ENCODE measurements at regions not wholly inside any gene's neighbourhood (a gene's known extent, or its start where the extent isn't known, plus 50 kb on each side); places are given as distances from the start of the nearest gene placed in this dataset.

- Histone ChIP-seq H3K9ac (ENCODE audit: extremely low read depth, low read length, poor library complexity, severe bottlenecking) (no peak overlapping the region), H3K27me3 (ENCODE audit: control insufficient read depth, insufficient read depth, low read length, poor library complexity, severe bottlenecking) (peaks cover 21% of the 10 kb centered on the region), H3K27ac (ENCODE audit: low read depth, low read length) (no peak overlapping the region), H3K36me3 (ENCODE audit: control insufficient read depth, insufficient read depth, low read length) (no peaks in the 10 kb centered on the region), H3K9me3 (ENCODE audit: control insufficient read depth, low read length) (no peaks in the 10 kb centered on the region), H3K4me1 (ENCODE audit: control insufficient read depth, insufficient read depth, low read length) (no peaks in the 10 kb centered on the region), H3K4me3 (ENCODE audit: low read length) (no peak overlapping the region)
- TF ChIP-seq, protein P1, sequence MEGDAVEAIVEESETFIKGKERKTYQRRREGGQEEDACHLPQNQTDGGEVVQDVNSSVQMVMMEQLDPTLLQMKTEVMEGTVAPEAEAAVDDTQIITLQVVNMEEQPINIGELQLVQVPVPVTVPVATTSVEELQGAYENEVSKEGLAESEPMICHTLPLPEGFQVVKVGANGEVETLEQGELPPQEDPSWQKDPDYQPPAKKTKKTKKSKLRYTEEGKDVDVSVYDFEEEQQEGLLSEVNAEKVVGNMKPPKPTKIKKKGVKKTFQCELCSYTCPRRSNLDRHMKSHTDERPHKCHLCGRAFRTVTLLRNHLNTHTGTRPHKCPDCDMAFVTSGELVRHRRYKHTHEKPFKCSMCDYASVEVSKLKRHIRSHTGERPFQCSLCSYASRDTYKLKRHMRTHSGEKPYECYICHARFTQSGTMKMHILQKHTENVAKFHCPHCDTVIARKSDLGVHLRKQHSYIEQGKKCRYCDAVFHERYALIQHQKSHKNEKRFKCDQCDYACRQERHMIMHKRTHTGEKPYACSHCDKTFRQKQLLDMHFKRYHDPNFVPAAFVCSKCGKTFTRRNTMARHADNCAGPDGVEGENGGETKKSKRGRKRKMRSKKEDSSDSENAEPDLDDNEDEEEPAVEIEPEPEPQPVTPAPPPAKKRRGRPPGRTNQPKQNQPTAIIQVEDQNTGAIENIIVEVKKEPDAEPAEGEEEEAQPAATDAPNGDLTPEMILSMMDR (conservative IDR thresholded peaks at IDR 0.05): no peak
- H3K4me1 Mint-ChIP-seq: peaks cover 6% of the 10 kb centered on the region
- H3K4me3 Mint-ChIP-seq: no peak overlapping the region
- 93 to 94% methylated on average over 2 to 3 of the region's 3 CpGs for WGBS, 2 experiments (ENCODE audit: insufficient coverage in 1 of 2, insufficient read length in 1 of 2)
- DNase-seq: no peak
- no peaks in the 10 kb centered on the region for H3K36me3 Mint-ChIP-seq (ENCODE audit: low read depth)
- H3K27me3 Mint-ChIP-seq (ENCODE audit: insufficient read depth): peaks cover 23% of the 10 kb centered on the region
- H3K9me3 Mint-ChIP-seq: no peaks in the 10 kb centered on the region
- no peak overlapping the region for H3K27ac Mint-ChIP-seq
Measured at GRCh38 chr3:137930976-137931375, 79.0 kb upstream of the CLDN18 start.

- H3K4me3 Mint-ChIP-seq: no peak overlapping the region
- DNase-seq: no peak
- 95% methylated on average over 2 of the region's 2 CpGs; no CpG with 5 or more reads in 1 of the 2 experiments for WGBS, 2 experiments (ENCODE audit: insufficient coverage in 1 of 2, insufficient read length in 1 of 2)
- H3K9me3 ChIP-seq (ENCODE audit: control insufficient read depth, low read length): no peaks in the 10 kb centered on the region
- H3K27me3 ChIP-seq (ENCODE audit: control insufficient read depth, insufficient read depth, low read length, poor library complexity, severe bottlenecking): peaks cover 13% of the 10 kb centered on the region
- H3K36me3 ChIP-seq (ENCODE audit: control insufficient read depth, insufficient read depth, low read length): no peaks in the 10 kb centered on the region
- no peaks in the 10 kb centered on the region for H3K4me1 ChIP-seq (ENCODE audit: control insufficient read depth, insufficient read depth, low read length)
- H3K9ac ChIP-seq (ENCODE audit: extremely low read depth, low read length, poor library complexity, severe bottlenecking): no peak overlapping the region
- TF ChIP-seq, protein P1 (conservative IDR thresholded peaks at IDR 0.05): no peak
- no peak overlapping the region for H3K27ac Mint-ChIP-seq
- peaks cover 15% of the 10 kb centered on the region for H3K27me3 Mint-ChIP-seq (ENCODE audit: insufficient read depth)
- no peaks in the 10 kb centered on the region for H3K4me1 Mint-ChIP-seq
- H3K27ac ChIP-seq (ENCODE audit: low read depth, low read length): no peak overlapping the region
- no peaks in the 10 kb centered on the region for H3K36me3 Mint-ChIP-seq (ENCODE audit: low read depth)
- no peaks in the 10 kb centered on the region for H3K9me3 Mint-ChIP-seq
- H3K4me3 ChIP-seq (ENCODE audit: low read length): no peak overlapping the region
Measured at GRCh38 chr3:137938876-137939275, 71.1 kb upstream of the CLDN18 start.

GRCh38 chr3:137944593-137944992 lies 65.4 kb upstream of the CLDN18 start:
- 85% methylated on average over 2 of the region's 2 CpGs for WGBS, 2 experiments (ENCODE audit: insufficient coverage in 1 of 2, insufficient read length in 1 of 2)
- peaks cover 38% of the 10 kb centered on the region for H3K27me3 Mint-ChIP-seq (ENCODE audit: insufficient read depth)
- no peaks in the 10 kb centered on the region for H3K9me3 Mint-ChIP-seq
- Histone ChIP-seq H3K36me3 (ENCODE audit: control insufficient read depth, insufficient read depth, low read length) (no peaks in the 10 kb centered on the region), H3K4me3 (ENCODE audit: low read length) (no peak overlapping the region), H3K9ac (ENCODE audit: extremely low read depth, low read length, poor library complexity, severe bottlenecking) (no peak overlapping the region), H3K27ac (ENCODE audit: low read depth, low read length) (no peak overlapping the region), H3K4me1 (ENCODE audit: control insufficient read depth, insufficient read depth, low read length) (no peaks in the 10 kb centered on the region), H3K9me3 (ENCODE audit: control insufficient read depth, low read length) (no peaks in the 10 kb centered on the region), H3K27me3 (ENCODE audit: control insufficient read depth, insufficient read depth, low read length, poor library complexity, severe bottlenecking) (peaks cover 17% of the 10 kb centered on the region)
- no peaks in the 10 kb centered on the region for H3K36me3 Mint-ChIP-seq (ENCODE audit: low read depth)
- TF ChIP-seq, protein P1 (conservative IDR thresholded peaks at IDR 0.05): no peak
- no peak overlapping the region for H3K27ac Mint-ChIP-seq
- no peak overlapping the region for H3K4me3 Mint-ChIP-seq
- peaks cover 8% of the 10 kb centered on the region for H3K4me1 Mint-ChIP-seq
- DNase-seq: no peak
